IPS-20b (cell line): ENCODE measurements at regions not wholly inside any gene's neighbourhood (a gene's known extent, or its start where the extent isn't known, plus 50 kb on each side); places are given as distances from the start of the nearest gene placed in this dataset.

Source experiments
- H3K27ac ChIP-seq: one replicate; pipeline ENCODE4 v1.5.1; 2013; ENCODE audit warnings: low read length
- H3K27me3 ChIP-seq: 2 replicates; pipeline ENCODE4 v1.6.1; 2013; ENCODE audit warnings: mild to moderate bottlenecking, low read length, inconsistent platforms; ENCODE audit not compliant: insufficient read depth
- H3K36me3 ChIP-seq: 2 replicates; pipeline ENCODE4 v1.6.1; 2013; ENCODE audit warnings: low read depth, mild to moderate bottlenecking, inconsistent platforms, low read length, moderate library complexity; ENCODE audit not compliant: insufficient read depth
- H3K4me1 ChIP-seq: 2 replicates; pipeline ENCODE4 v1.6.1; 2013; ENCODE audit warnings: mild to moderate bottlenecking, control low read depth, inconsistent platforms, low read length, moderate library complexity; ENCODE audit not compliant: insufficient read depth
- H3K4me3 ChIP-seq: 2 replicates; pipeline ENCODE4 v1.5.1; 2013; ENCODE audit warnings: mild to moderate bottlenecking, low read length, inconsistent platforms
- H3K9ac ChIP-seq: 2 replicates; pipeline ENCODE4 v1.6.1; 2013; ENCODE audit warnings: low read depth, mild to moderate bottlenecking, inconsistent platforms, low read length, moderate library complexity
- H3K9me3 ChIP-seq: 2 replicates; pipeline ENCODE4 v1.6.1; 2013; ENCODE audit warnings: mild to moderate bottlenecking, low read depth, low read length, inconsistent platforms; ENCODE audit not compliant: insufficient read depth

DNA sequence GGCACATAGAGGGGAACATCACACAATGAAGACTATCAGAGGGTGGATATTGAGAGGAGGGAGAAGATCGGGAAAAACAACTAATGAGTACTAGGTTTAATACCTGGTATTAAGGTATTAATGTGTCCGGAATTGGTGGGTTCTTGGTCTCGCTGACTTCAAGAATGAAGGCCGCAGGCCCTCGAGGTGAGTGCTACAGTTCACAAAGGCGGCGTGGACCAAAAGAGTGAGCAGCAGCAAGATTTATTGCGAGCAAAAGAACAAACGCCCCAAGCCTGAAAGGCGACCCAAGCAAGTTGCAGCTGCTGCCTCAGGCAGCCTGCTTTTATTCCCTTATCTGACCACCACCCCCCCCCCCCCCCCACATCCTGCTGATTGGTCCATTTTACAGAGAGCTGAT lies 2022.8 kb downstream of the NCAM2 start:
- H3K27me3 ChIP-seq = no peaks in the 10 kb centered on the region
- H3K9me3 ChIP-seq = no peaks in the 10 kb centered on the region
- no peaks in the 10 kb centered on the region for H3K4me1 ChIP-seq
- no peak overlapping the region for H3K4me3 ChIP-seq
- no peaks in the 10 kb centered on the region for H3K36me3 ChIP-seq
- H3K9ac ChIP-seq = no peak overlapping the region
- H3K27ac ChIP-seq = no peak overlapping the region

DNA sequence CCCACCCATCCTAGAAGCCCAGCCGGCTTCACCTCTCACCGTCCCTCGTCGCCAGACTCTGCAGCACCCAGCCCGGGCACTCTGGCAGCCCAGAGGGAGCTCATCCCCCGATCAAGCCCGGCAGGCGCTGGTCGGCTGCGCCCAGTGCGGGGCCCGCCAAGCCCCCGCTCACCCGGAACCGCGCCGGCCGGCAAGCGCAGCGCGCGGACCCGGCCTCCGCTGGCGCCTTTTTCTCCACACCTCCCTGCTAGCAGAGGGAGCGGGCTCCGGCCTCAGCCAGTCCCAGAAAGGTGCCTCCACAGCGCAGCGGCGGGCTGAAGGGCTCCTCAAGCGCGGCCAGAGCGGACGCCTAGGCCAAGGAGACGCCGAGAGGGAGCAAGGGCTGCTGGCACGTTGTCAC lies 2023.3 kb downstream of the NCAM2 start:
- no peaks in the 10 kb centered on the region for H3K4me1 ChIP-seq
- no peak overlapping the region for H3K4me3 ChIP-seq
- H3K36me3 ChIP-seq = no peaks in the 10 kb centered on the region
- H3K9ac ChIP-seq = no peak overlapping the region
- H3K9me3 ChIP-seq = no peaks in the 10 kb centered on the region
- H3K27ac ChIP-seq = no peak overlapping the region
- H3K27me3 ChIP-seq = no peaks in the 10 kb centered on the region

- Histone ChIP-seq H3K9ac (no peak overlapping the region), H3K36me3 (no peaks in the 10 kb centered on the region), H3K4me3 (no peak overlapping the region), H3K27ac (no peak overlapping the region), H3K4me1 (no peaks in the 10 kb centered on the region), H3K27me3 (no peaks in the 10 kb centered on the region), H3K9me3 (no peaks in the 10 kb centered on the region)
Measured at GRCh38 chr21:23026878-23027277, 2028.7 kb downstream of the NCAM2 start.

- H3K4me1 ChIP-seq = no peaks in the 10 kb centered on the region
- no peaks in the 10 kb centered on the region for H3K27me3 ChIP-seq
- no peaks in the 10 kb centered on the region for H3K36me3 ChIP-seq
- H3K27ac ChIP-seq = no peak overlapping the region
- no peak overlapping the region for H3K4me3 ChIP-seq
- H3K9me3 ChIP-seq = peaks cover 4% of the 10 kb centered on the region; the same call in 1 of the 2 replicates
- no peak overlapping the region for H3K9ac ChIP-seq
Measured at GRCh38 chr21:23039846-23040245, 2041.6 kb downstream of the NCAM2 start.

DNA sequence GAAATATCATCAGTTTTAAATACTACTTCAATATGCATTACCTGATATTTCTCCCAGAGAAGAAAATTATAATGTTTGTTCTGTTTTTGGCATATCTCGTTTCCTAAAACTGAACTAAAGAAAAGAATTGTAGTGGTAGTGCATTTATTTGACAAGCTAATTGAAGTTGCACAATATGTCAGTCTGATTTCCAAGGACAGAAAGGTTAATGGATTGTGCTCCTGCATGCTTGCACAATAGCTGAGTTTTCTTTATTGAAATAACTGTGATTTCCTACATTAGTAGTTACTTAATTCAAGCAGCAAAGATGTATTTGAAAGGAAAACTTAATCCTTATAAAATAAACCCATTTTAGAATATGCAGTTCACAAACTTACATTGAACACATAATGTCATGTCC lies 2047.7 kb downstream of the NCAM2 start:
- Histone ChIP-seq H3K36me3 (no peaks in the 10 kb centered on the region), H3K4me3 (no peak overlapping the region), H3K4me1 (no peaks in the 10 kb centered on the region), H3K27me3 (no peaks in the 10 kb centered on the region), H3K27ac (no peak overlapping the region), H3K9ac (no peak overlapping the region), H3K9me3 (peaks cover 4% of the 10 kb centered on the region; the same call in 1 of the 2 replicates)

- no peak overlapping the region for H3K27ac ChIP-seq
- no peaks in the 10 kb centered on the region for H3K36me3 ChIP-seq
- no peaks in the 10 kb centered on the region for H3K4me1 ChIP-seq
- H3K9ac ChIP-seq = no peak overlapping the region
- no peak overlapping the region for H3K4me3 ChIP-seq
- H3K9me3 ChIP-seq = no peaks in the 10 kb centered on the region; the same call in 1 of the 2 replicates
- no peaks in the 10 kb centered on the region for H3K27me3 ChIP-seq
Measured at GRCh38 chr21:23067672-23068071, 2069.5 kb downstream of the NCAM2 start.

DNA sequence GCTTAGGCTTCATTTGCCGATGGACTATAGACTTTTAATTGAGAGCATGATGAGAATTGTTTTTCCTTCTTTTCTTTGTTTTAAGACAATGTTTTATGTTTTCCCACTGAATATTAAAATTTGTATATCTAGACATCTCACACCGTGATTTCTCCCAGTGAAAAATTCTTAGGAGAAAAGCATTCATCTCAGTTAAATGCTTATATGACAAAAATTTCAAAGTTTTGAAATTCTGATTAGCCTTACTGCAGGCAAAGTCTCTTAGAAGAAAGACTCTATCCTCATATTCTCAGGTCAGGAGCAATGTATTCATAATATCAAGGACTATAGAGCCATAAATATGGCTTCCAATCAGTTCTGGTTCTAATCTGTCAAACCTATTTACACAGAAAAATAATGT lies 2085.0 kb downstream of the NCAM2 start:
- Histone ChIP-seq H3K4me1 (no peaks in the 10 kb centered on the region), H3K9me3 (peaks cover 8% of the 10 kb centered on the region; the same call in 1 of the 2 replicates), H3K27me3 (no peaks in the 10 kb centered on the region), H3K4me3 (no peak overlapping the region), H3K36me3 (no peaks in the 10 kb centered on the region), H3K9ac (no peak overlapping the region), H3K27ac (no peak overlapping the region)

GRCh38 chr21:23093259-23093658 lies 2095.1 kb downstream of the NCAM2 start:
- no peak overlapping the region for H3K27ac ChIP-seq

DNA sequence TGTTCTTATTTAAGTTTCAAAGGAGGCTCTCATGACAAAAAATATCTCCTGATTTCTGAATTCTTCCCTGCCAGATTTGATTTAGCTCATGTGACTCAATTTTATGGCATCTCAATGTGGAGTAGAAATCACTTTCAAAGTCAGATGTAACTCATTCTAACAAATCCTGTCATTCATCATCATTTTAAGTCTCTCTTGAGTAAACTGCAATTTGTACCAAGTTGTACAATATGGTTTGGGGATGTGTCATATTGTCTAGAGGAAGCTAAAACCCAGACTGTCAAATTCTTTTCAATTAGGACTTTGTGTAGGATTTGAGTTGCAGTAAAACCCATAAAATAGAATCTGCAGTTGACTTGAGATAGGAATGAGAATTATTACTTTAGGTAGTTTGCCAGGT lies 2101.0 kb downstream of the NCAM2 start:
- H3K4me3 ChIP-seq = no peak overlapping the region
- no peak overlapping the region for H3K9ac ChIP-seq
- no peaks in the 10 kb centered on the region for H3K27me3 ChIP-seq
- H3K9me3 ChIP-seq = peaks cover 10% of the 10 kb centered on the region; the same call in 1 of the 2 replicates
- no peaks in the 10 kb centered on the region for H3K4me1 ChIP-seq
- no peak overlapping the region for H3K27ac ChIP-seq
- no peaks in the 10 kb centered on the region for H3K36me3 ChIP-seq

More at GRCh38 chr21:23093259-23093658, 2095.1 kb downstream of the NCAM2 start:
- Histone ChIP-seq H3K4me1 (no peaks in the 10 kb centered on the region), H3K9me3 (peaks cover 30% of the 10 kb centered on the region), H3K27me3 (no peaks in the 10 kb centered on the region), H3K9ac (no peak overlapping the region), H3K4me3 (no peak overlapping the region), H3K36me3 (no peaks in the 10 kb centered on the region)

DNA sequence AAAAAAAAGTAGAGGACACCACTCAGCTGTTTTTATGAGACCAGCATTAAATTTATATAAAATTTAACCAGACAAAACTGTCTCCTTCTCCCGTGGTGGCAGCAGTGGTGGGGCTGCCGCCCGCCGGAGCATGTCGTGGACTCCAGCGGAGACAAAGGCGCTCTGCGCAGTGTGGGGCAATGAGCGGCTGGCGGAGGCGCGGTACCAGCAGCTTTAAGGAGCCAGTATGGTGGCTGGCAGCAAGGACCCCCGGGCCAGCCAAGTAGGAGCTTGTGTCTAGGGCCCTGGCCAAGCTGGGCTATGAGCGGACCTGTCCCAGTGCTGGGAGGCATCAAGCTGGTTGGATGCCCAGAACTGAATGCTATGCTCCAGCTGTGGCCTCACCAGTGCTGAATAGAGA lies 2102.9 kb downstream of the NCAM2 start:
- no peaks in the 10 kb centered on the region for H3K27me3 ChIP-seq
- H3K9ac ChIP-seq = no peak overlapping the region
- no peak overlapping the region for H3K27ac ChIP-seq
- no peak overlapping the region for H3K4me3 ChIP-seq
- H3K4me1 ChIP-seq = no peaks in the 10 kb centered on the region
- H3K36me3 ChIP-seq = no peaks in the 10 kb centered on the region
- peaks cover 17% of the 10 kb centered on the region; the same call in 1 of the 2 replicates for H3K9me3 ChIP-seq

DNA sequence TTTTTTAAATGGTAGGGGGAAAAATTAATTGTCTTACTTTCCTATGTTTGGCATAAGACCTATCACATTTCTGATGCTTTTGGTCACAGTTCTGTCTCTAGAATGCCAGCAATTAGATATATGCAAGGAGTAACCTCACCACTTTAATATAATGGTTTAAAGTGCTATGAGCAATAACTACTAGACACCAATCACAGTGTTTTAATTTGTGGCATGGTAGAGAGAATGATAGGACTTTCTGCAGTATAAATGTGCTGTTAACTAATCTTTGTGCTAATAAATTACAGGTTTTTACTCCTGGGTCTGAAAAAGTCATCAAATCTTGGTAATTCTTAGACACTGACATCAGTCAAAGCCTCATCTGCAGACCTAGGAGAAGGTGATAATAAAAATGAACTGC lies 2110.3 kb downstream of the NCAM2 start:
- Histone ChIP-seq H3K9ac (no peak overlapping the region), H3K9me3 (peaks cover 16% of the 10 kb centered on the region; the same call in 1 of the 2 replicates), H3K4me3 (no peak overlapping the region), H3K27me3 (no peaks in the 10 kb centered on the region), H3K27ac (no peak overlapping the region), H3K36me3 (no peaks in the 10 kb centered on the region), H3K4me1 (no peaks in the 10 kb centered on the region)

DNA sequence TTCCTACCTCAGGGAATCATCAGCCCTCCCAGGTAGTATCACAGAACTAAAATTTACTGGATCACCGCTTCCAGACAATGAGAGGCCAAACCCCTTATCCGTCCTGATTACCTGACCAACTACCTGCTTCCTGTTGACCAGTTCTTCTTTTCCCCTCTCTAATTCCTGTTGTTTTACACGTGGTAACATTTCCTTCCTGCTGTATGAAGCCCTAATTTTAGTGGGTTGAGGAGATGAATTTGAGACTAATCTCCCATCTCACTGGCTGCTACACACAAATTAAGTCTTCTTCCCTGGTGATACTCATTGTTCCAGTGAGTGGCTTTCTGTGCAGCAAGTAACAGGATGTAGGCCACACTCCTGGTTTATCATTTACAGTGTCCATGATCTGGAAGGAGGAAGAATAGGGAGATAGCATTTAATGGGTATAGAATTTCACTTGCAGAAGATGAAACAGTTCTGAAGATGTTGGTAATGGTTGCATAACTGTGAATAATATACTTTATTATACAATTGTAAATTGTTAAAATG lies 2112.9 kb downstream of the NCAM2 start:
- no peak overlapping the region for H3K4me3 ChIP-seq
- no peak overlapping the region for H3K27ac ChIP-seq
- H3K36me3 ChIP-seq = no peaks in the 10 kb centered on the region
- H3K4me1 ChIP-seq = no peaks in the 10 kb centered on the region
- H3K27me3 ChIP-seq = no peaks in the 10 kb centered on the region
- peaks cover 5% of the 10 kb centered on the region; the same call in 1 of the 2 replicates for H3K9me3 ChIP-seq
- no peak overlapping the region for H3K9ac ChIP-seq
